HUES48 (cell line): ENCODE measurements at regions not wholly inside any gene's neighbourhood (a gene's known extent, or its start where the extent isn't known, plus 50 kb on each side); places are given as distances from the start of the nearest gene placed in this dataset.
A peak's percentile ranks its signal among the peaks of the same experiment; 100 is the strongest.
"Not testable (repeated sequence)": the region's sequence is repeated elsewhere in the genome, so short reads cannot be mapped to it uniquely, and the experiment has no call there.

Experiments used
- H3K27ac ChIP-seq: one replicate; pipeline ENCODE4 v1.7.0; 2013; ENCODE audit warnings: low read depth, low read length, inconsistent platforms
- H3K27me3 ChIP-seq: 2 replicates; pipeline ENCODE4 v1.6.1; 2013; ENCODE audit warnings: mild to moderate bottlenecking, low read length; ENCODE audit not compliant: control insufficient read depth, insufficient read depth
- H3K36me3 ChIP-seq: 2 replicates; pipeline ENCODE4 v1.6.1; 2013; ENCODE audit warnings: low read length; ENCODE audit not compliant: control insufficient read depth, insufficient read depth
- H3K4me1 ChIP-seq: 2 replicates; pipeline ENCODE4 v1.6.1; 2013; ENCODE audit warnings: mild to moderate bottlenecking, low read length; ENCODE audit not compliant: control insufficient read depth, insufficient read depth
- H3K4me3 ChIP-seq: 2 replicates; pipeline ENCODE4 v1.5.1; 2013; ENCODE audit warnings: mild to moderate bottlenecking, low read depth, low read length
- H3K9ac ChIP-seq: 2 replicates; pipeline ENCODE4 v1.6.1; 2013; ENCODE audit warnings: mild to moderate bottlenecking, low read depth, low read length, moderate library complexity
- H3K9me3 ChIP-seq: 2 replicates; pipeline ENCODE4 v1.6.1; 2013; ENCODE audit warnings: low read length; ENCODE audit not compliant: control insufficient read depth, insufficient read depth

- not testable (repeated sequence) for H3K9ac ChIP-seq, H3K27ac ChIP-seq, H3K4me1 ChIP-seq, H3K9me3 ChIP-seq, H3K36me3 ChIP-seq
- H3K27me3 ChIP-seq = peaks cover 22% of the 10 kb centered on the region
- peak overlapping the region; percentile 55 for H3K4me3 ChIP-seq
Measured at GRCh38 chr7:39854616-39855324, 95.3 kb upstream of the CDK13 start.

DNA sequence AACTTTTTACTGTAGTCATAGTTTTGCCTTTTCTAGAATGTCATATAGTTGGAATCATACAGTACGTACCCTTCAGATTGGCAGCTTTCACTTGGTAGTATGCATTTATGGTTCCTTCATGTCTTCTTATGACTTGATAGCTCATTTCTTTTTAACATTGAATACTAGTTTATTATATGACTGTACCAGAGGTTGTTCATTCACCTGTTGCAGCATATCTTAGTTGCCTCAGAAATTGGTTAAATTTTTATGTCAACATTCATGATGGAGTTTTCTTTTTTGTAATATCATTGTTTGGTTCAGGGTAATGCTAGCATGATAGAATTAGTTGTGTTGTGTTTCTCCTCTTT is 94.8 kb upstream of the CDK13 start:
- Histone ChIP-seq H3K9me3 (no peaks in the 10 kb centered on the region), H3K4me1 (no peaks in the 10 kb centered on the region), H3K4me3 (peak overlapping the region; percentile 55), H3K27ac (no peak overlapping the region), H3K9ac (no peak overlapping the region), H3K27me3 (peaks cover 22% of the 10 kb centered on the region), H3K36me3 (no peaks in the 10 kb centered on the region)

DNA sequence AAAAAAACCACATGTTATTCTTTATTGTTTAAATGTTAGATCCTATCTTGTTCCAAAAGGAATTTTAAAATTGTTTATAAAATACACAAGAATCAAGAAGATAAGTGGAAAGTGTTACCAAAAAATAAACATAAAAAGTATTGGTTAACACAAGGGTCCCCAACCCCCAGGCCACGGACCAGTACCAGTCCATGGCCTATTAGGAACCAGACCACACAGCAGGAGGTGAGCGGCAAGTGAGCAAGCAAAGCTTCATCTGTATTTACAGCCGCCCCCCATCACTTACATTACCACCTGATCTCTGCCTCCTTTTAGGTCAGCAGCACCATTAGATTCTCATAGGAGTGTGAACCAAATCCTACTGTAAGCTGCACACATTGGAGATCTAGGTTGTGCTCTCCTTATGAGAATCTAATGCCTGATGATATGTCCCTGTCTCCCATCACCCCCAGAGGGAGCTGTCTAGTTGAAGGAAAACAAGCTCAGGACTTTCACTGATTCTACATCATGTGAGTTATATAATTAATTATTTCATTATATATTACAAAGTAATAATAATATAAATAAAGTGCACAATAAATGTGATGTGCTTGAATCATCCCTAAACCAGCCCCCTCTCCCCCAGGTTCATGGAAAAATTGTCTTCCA is 86.3 kb upstream of the CDK13 start:
- not testable (repeated sequence) for H3K27ac ChIP-seq, H3K4me1 ChIP-seq, H3K4me3 ChIP-seq, H3K27me3 ChIP-seq, H3K36me3 ChIP-seq, H3K9me3 ChIP-seq, H3K9ac ChIP-seq

- H3K36me3 ChIP-seq, H3K27ac ChIP-seq, H3K27me3 ChIP-seq, H3K4me3 ChIP-seq, H3K9ac ChIP-seq, H3K4me1 ChIP-seq, H3K9me3 ChIP-seq: not testable (repeated sequence)
Measured at GRCh38 chr7:39869888-39870522, 80.1 kb upstream of the CDK13 start.

GRCh38 chr7:39871610-39872009 is 78.4 kb upstream of the CDK13 start:
- H3K4me3 ChIP-seq, H3K36me3 ChIP-seq, H3K9me3 ChIP-seq, H3K27ac ChIP-seq, H3K9ac ChIP-seq, H3K4me1 ChIP-seq, H3K27me3 ChIP-seq: not testable (repeated sequence)

GRCh38 chr7:39880556-39880955 is 69.5 kb upstream of the CDK13 start:
- Histone ChIP-seq H3K4me3 (no peak overlapping the region), H3K9me3 (peaks cover 22% of the 10 kb centered on the region), H3K27me3 (no peaks in the 10 kb centered on the region), H3K36me3 (no peaks in the 10 kb centered on the region), H3K27ac (no peak overlapping the region), H3K9ac (no peak overlapping the region), H3K4me1 (0 out of 2 replicates have a peak, but pooled peaks cover 3% of the 10 kb centered on the region)

DNA sequence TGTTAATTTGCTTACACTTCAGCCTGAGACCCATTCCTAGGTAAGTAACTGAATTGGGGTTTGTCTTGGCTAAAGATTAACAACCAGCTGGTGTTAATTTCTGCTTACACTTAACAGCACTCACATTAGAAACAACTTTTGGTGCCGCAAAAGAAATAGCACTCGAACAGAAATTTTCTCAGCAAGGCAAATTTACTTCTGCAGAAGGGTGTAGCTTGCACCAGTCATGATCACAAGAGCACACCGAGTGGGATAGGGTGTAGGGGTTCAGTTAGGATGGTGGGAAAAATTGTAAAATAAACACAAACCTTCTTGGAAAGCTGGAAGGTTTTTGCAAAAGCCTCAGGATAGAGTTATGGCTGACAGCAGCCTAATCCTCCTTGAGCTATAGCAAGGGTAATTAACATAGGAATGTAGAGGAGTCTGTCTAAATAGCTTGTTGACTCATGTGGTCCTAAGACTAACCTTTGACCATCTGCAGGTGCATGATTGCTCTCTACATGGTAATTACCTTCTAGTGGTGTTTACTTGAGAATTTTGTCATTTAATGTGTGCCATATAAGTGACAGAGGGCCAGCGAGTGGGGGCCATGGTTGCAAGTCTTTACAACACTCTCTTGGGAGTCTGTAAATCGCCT is 67.8 kb upstream of the CDK13 start:
- H3K4me1 ChIP-seq = 0 out of 2 replicates have a peak, but pooled peaks cover 3% of the 10 kb centered on the region
- no peaks in the 10 kb centered on the region for H3K27me3 ChIP-seq
- no peak overlapping the region for H3K27ac ChIP-seq
- no peaks in the 10 kb centered on the region for H3K36me3 ChIP-seq
- no peak overlapping the region for H3K4me3 ChIP-seq
- H3K9ac ChIP-seq = no peak overlapping the region
- peaks cover 22% of the 10 kb centered on the region for H3K9me3 ChIP-seq

GRCh38 chr7:39883812-39884390 is 66.2 kb upstream of the CDK13 start:
- Histone ChIP-seq H3K36me3 (no peaks in the 10 kb centered on the region), H3K27ac (no peak overlapping the region), H3K4me1 (0 out of 2 replicates have a peak, but pooled peaks cover 3% of the 10 kb centered on the region), H3K27me3 (no peaks in the 10 kb centered on the region), H3K4me3 (no peak overlapping the region), H3K9ac (no peak overlapping the region), H3K9me3 (peaks cover 22% of the 10 kb centered on the region)

DNA sequence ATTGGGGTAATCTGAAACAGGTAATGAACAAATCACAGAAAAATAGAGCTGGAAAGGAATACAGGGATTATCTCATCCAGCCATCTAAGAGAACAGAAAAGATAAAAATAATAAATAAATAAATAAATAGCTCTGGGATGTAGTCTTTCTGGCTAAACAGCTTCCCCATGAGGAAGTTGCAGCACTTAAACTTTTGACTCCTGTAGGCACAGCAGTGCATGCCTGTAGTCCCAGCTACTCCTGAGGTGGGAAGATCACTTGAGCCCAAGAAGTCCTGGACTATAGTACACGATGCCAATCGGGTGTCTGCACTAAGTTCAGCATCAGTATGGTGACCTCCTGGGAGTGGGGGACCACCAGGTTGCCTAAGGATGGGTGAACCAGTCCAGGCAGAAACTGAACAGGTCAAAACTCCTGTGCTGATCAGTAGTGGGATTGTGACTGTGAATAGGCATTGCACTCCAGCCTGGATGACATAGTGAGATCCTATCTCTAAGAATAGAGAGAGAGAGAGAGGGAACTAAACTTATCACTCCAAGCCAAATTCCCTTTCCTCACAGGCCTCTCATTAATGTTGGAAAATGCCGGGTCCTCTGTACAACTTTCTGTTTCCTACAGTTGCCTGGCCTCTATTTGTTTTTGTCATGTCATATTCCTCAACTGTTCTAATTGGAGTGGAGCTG is 61.7 kb upstream of the CDK13 start:
- H3K36me3 ChIP-seq = no peaks in the 10 kb centered on the region

GRCh38 chr7:39890411-39890810 is 59.6 kb upstream of the CDK13 start:
- Histone ChIP-seq H3K36me3 (no peaks in the 10 kb centered on the region), H3K27ac (no peak overlapping the region), H3K9me3 (no peaks in the 10 kb centered on the region), H3K4me1 (no peaks in the 10 kb centered on the region), H3K27me3 (no peaks in the 10 kb centered on the region), H3K4me3 (no peak overlapping the region), H3K9ac (no peak overlapping the region)

More for the DNA sequence above, 61.7 kb upstream of the CDK13 start:
- Histone ChIP-seq H3K27me3 (no peaks in the 10 kb centered on the region), H3K4me1 (0 out of 2 replicates have a peak, but pooled peaks cover 3% of the 10 kb centered on the region), H3K27ac (no peak overlapping the region), H3K9me3 (no peaks in the 10 kb centered on the region), H3K4me3 (no peak overlapping the region), H3K9ac (no peak overlapping the region)
